ENCODE measurements at regions not wholly inside any gene's neighbourhood (a gene's known extent, or its start where the extent isn't known, plus 50 kb on each side); places are given as distances from the start of the nearest gene placed in this dataset.
A peak's percentile ranks its signal among the peaks of the same experiment; 100 is the strongest.
"Not testable (repeated sequence)": the region's sequence is repeated elsewhere in the genome, so short reads cannot be mapped to it uniquely, and the experiment has no call there.

DNA sequence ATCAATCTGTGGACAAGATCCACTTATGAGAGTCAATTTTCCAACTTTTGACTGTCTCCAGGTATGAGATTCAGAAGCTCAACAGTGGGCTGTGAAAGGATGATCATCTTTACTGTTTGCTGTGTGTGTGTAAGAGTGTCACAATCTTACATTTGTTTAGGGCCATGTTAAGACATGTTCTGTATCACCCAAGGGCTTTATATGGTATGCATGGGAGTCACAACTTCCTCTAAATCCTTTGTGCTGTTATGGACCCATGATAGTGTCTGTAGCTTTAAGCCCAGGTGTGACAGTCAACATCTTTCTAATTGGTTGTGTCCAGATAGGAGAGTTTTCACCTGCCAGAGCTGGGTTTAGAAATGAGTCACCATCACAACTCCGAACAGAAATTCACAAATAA, 70.2 kb downstream of the ZNF726 start:
- H3K4me1 Mint-ChIP-seq (ENCODE audit: low read depth); H3K27ac Mint-ChIP-seq; H3K36me3 Mint-ChIP-seq (ENCODE audit: low read depth); H3K9me3 Mint-ChIP-seq; H3K27me3 Mint-ChIP-seq; H3K4me3 Mint-ChIP-seq: not testable (repeated sequence)

DNA sequence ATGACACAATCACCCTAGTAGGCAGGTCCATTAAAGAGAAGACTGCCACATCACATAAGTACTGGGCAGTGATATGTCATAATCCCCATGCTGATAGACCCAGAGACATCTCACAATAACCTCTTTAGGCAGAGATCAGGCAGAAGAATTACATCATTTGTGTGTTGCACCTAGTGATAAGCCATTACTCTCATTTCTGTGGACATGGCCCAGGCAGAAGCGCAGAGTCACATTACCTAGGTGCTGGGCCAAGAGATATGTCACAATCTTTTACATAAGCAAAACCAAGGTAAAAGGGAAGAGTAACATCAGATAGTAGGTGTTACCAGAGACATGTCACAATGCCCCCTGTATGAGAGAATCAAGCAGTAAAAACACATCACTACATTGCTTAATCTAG, 71.9 kb downstream of the ZNF726 start:
- peaks cover 8% of the 10 kb centered on the region for H3K9me3 Mint-ChIP-seq
- no peaks in the 10 kb centered on the region for H3K27me3 Mint-ChIP-seq

DNA sequence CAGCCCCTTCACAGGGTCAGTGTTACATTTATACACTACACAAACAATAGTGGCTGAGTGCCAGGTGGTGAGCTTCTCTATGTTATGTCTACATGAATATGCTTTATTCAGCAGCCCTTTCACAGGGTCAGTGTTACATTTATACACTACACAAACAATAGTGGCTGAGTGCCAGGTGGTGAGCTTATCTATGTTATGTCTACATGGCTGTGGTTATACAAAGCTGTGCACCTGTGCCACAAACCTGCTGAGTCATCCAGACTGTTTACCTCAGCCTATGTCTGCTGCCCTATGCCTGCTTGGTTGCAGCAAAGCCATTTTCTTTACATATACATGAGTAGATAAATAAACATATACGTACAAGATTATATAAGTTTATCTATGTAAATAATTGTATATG, 76.5 kb downstream of the ZNF726 start:
- Mint-ChIP-seq H3K27me3 (no peaks in the 10 kb centered on the region), H3K4me3 (no peak overlapping the region), H3K36me3 (ENCODE audit: low read depth) (no peaks in the 10 kb centered on the region), H3K9me3 (peaks cover 25% of the 10 kb centered on the region), H3K4me1 (ENCODE audit: low read depth) (peaks cover 13% of the 10 kb centered on the region), H3K27ac (no peak overlapping the region)

More for the DNA sequence above, 71.9 kb downstream of the ZNF726 start:
- H3K4me3 Mint-ChIP-seq: no peak overlapping the region
- H3K27ac Mint-ChIP-seq: no peak overlapping the region
- H3K4me1 Mint-ChIP-seq (ENCODE audit: low read depth): peaks cover 3% of the 10 kb centered on the region
- H3K36me3 Mint-ChIP-seq (ENCODE audit: low read depth): no peaks in the 10 kb centered on the region

DNA sequence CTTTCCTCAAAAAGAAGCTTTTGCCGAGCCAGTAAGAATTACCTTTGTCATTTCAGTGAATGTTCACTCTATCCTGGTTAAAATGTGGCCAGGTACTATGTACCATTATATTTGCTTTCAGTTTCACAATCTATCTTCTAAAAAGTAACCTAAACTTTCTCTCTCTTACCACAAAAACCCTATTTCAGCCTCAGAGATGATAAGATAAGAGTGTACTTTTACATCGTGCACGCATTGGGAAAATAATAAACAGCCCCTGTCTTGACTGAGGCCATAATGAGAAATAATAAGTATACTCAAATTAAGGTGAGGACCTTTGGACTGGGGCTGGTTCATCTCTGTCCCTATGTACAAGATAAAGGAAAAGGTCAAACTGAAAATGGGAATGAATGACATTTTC, 77.7 kb downstream of the ZNF726 start:
- H3K27me3 Mint-ChIP-seq: no peaks in the 10 kb centered on the region
- no peak overlapping the region for H3K27ac Mint-ChIP-seq
- H3K9me3 Mint-ChIP-seq: peaks cover 36% of the 10 kb centered on the region
- no peak overlapping the region for H3K4me3 Mint-ChIP-seq
- no peaks in the 10 kb centered on the region for H3K36me3 Mint-ChIP-seq (ENCODE audit: low read depth)
- peaks cover 13% of the 10 kb centered on the region for H3K4me1 Mint-ChIP-seq (ENCODE audit: low read depth)

DNA sequence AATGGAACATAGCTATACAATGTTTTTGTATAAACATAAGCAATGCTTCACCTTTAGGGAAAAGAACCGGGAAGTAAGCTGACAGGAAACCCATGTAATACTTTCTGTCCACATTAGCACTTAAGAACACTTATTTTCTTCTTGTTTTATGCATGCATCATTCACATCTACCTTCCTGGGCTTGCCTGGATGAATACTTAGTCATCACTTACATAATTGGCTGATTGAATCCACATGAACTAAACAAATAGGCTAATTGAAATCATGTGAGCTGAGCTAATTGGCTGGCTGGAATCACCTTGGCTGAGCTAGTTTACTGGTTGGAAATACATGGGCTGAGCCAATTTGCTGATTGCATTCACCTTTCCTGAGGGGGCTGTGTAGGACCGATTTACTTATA, 78.8 kb downstream of the ZNF726 start:
- Mint-ChIP-seq H3K9me3 (peaks cover 40% of the 10 kb centered on the region), H3K4me3 (no peak overlapping the region), H3K36me3 (ENCODE audit: low read depth) (no peaks in the 10 kb centered on the region), H3K27me3 (no peaks in the 10 kb centered on the region), H3K4me1 (ENCODE audit: low read depth) (peaks cover 13% of the 10 kb centered on the region), H3K27ac (no peak overlapping the region)

DNA sequence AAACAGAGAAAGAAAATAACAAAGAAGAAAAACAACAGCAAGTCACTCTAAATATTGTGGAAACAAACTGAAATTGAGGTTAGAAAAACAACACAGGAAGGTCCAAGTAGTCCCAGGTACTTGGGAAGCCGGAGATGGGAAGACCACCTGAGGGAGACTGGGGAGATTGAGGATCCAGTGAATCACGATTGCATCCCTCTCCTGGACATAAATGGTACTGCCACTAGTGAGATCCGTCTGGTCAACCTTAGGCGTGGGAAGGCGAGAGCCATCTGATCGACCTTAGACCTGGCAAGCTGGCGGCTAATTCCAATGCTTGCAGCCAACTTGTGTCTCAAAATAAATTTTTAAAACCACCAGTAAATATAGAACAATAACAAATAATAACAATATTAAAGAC, 81.9 kb downstream of the ZNF726 start:
- Mint-ChIP-seq H3K27me3 (no peaks in the 10 kb centered on the region), H3K27ac (no peak overlapping the region), H3K36me3 (ENCODE audit: low read depth) (no peaks in the 10 kb centered on the region), H3K4me1 (ENCODE audit: low read depth) (peaks cover 11% of the 10 kb centered on the region), H3K9me3 (peaks cover 45% of the 10 kb centered on the region), H3K4me3 (no peak overlapping the region)

DNA sequence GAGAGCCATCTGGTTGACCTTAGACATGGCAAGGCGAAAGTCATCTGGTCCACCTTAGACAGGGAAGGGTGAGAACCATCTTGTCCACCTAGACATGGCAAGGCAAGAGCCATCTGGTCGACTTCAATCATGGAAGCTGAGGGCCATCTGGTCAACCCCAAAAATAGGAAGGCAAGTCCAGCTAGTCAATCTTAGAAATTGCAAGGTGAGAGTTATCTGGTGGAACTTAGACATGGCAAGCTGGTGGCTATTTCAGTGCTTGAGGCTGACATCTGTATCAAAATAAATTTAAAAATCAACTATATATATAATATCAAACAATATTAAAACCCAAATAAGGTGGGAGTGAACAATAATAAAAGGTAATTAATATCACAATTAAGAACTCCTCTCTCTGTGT, 83.9 kb downstream of the ZNF726 start:
- Mint-ChIP-seq H3K4me1 (ENCODE audit: low read depth) (no peaks in the 10 kb centered on the region), H3K9me3 (peaks cover 48% of the 10 kb centered on the region), H3K27me3 (no peaks in the 10 kb centered on the region), H3K36me3 (ENCODE audit: low read depth) (no peaks in the 10 kb centered on the region), H3K27ac (no peak overlapping the region), H3K4me3 (no peak overlapping the region)

DNA sequence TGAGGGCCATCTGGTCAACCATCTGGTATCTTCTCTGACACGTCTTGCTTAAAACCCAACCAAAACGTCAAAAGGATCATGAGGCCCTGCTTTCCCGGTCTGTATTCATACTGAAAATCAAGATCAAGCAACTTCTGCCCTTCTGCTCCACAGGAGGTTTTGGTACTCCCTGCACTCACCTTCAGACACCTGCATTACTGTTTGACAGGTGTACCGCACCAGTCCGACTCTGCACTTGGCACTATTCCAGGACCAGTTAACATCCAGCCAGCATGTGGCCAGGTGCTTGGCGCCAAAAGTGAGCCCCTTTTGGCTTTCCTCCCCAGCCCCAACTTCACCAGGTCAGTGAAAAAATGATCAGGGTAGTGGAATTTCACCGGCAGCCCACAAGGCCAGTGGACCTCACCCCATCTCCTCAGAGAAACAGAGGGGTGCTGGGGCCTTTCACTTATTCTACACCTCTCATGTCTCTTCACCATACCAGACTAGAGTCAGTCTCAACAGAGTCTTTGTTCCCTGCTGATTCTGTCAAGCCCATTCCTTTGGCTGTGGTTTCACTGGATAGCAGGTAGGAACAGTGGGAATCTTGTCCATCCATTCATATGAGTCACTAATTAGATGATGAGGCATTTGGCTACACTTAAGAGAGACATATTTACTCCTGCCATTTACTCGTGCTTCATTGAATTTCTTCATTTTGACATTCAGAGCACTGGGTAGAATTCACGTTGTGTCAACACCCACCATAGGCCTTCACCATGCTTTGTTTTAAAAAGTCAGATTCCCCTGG, 85.3 kb downstream of the ZNF726 start:
- H3K9me3 Mint-ChIP-seq: peaks cover 45% of the 10 kb centered on the region
- no peak overlapping the region for H3K4me3 Mint-ChIP-seq
- H3K27ac Mint-ChIP-seq: no peak overlapping the region
- H3K36me3 Mint-ChIP-seq (ENCODE audit: low read depth): no peaks in the 10 kb centered on the region
- H3K27me3 Mint-ChIP-seq: no peaks in the 10 kb centered on the region
- H3K4me1 Mint-ChIP-seq (ENCODE audit: low read depth): no peaks in the 10 kb centered on the region

DNA sequence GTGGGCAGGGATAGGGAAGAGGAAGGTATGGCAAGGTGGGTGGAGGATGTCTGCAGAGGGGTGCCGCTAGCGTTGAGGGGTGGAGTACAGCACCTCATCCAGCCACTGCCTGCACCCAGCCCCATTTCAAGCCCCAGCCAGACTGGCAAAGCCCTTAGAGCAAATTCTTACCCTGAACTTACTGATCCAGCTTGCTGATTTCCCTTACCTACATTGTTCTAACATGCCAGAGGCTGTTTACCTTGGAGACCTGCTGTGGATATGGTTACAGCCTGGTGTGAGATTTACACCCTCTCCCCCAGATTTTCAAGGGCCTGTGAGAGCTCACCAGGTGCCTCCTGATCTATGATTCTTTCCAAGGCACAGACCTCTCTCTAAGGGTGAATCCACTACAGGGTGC, 86.0 kb downstream of the ZNF726 start:
- Mint-ChIP-seq H3K4me1 (ENCODE audit: low read depth) (no peaks in the 10 kb centered on the region), H3K36me3 (ENCODE audit: low read depth) (no peaks in the 10 kb centered on the region), H3K27me3 (no peaks in the 10 kb centered on the region), H3K27ac (no peak overlapping the region), H3K4me3 (no peak overlapping the region), H3K9me3 (peaks cover 39% of the 10 kb centered on the region)

DNA sequence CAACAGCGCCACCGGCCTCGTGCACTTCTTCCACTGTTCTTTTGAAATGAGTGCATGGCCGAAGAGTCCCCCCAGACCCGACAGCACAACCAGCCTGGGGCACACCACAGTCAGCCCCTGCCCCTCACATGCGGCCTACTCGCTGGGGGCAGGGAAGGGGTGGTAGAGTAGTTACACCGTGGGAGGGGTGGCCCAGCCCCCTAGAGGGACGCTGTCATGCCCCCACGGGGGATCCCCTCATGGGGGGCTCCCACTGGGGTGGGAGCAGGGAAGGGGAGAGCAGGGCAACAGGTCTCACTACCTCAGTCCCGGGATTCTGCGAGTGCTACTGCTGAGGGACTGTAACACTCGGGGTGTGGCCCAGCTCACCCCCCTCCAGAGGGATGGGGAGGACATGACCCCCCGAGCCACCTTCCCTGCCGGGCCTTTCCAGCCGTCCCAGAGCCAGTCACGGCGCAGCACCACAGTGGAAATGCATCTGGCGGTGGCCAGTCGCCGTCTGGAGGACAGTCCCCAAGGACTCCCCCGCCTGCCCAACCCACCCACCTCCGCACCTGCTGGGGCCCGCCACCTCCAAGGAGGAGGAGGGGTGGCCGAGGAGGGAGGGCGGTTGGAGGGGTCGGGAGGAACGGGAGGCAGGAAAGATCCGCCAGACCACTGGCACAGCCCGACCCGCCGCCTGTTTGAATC, 84.6 kb upstream of the ZNF254 start:
- no peak overlapping the region for H3K27ac Mint-ChIP-seq
- no peaks in the 10 kb centered on the region for H3K36me3 Mint-ChIP-seq (ENCODE audit: low read depth)
- no peak overlapping the region for H3K4me3 Mint-ChIP-seq
- no peaks in the 10 kb centered on the region for H3K4me1 Mint-ChIP-seq (ENCODE audit: low read depth)
- no peaks in the 10 kb centered on the region for H3K27me3 Mint-ChIP-seq
- H3K9me3 Mint-ChIP-seq: peaks cover 22% of the 10 kb centered on the region

DNA sequence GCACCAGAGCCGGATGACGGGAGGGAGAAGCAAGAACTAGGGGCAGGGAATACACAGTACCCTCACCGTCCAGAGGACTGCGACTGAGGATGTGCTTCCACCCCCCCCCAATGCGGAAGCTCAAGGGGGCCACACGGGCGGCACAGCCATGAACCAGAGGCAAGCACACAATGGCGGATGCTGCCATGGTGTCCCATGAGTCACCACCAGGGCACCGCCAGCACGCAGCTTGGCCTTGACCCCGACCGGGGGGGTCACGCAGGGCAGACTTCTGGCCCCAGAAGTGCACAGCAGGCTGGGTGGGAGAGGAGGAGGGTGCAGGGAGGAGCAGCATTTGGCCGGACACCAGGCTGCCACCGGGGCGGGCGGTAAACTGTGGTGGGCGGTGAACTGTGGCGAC, 83.5 kb upstream of the ZNF254 start:
- H3K27ac Mint-ChIP-seq: no peak overlapping the region
- peaks cover 11% of the 10 kb centered on the region for H3K9me3 Mint-ChIP-seq
- no peaks in the 10 kb centered on the region for H3K36me3 Mint-ChIP-seq (ENCODE audit: low read depth)
- H3K4me1 Mint-ChIP-seq (ENCODE audit: low read depth): no peaks in the 10 kb centered on the region
- no peaks in the 10 kb centered on the region for H3K27me3 Mint-ChIP-seq
- no peak overlapping the region for H3K4me3 Mint-ChIP-seq

DNA sequence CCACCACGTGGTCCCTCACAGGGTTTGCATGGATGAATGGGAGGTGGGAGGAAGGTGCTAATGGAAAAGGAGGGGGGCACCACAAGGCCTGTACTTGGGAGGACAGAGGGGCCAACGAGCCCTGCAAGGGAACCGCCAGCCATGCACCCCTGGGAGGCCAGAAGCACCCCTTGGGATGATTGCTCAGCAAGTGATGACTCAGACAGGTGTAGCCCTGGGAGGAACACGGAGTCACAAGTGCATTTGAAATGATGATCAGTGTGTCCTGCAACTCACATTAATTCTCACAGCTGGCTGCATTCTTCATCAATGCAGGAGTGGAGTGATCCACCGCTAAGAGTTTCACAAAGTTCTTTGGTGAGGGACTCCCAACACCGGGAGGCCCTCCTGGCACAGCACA, 82.8 kb upstream of the ZNF254 start:
- no peaks in the 10 kb centered on the region for H3K4me1 Mint-ChIP-seq (ENCODE audit: low read depth)

DNA sequence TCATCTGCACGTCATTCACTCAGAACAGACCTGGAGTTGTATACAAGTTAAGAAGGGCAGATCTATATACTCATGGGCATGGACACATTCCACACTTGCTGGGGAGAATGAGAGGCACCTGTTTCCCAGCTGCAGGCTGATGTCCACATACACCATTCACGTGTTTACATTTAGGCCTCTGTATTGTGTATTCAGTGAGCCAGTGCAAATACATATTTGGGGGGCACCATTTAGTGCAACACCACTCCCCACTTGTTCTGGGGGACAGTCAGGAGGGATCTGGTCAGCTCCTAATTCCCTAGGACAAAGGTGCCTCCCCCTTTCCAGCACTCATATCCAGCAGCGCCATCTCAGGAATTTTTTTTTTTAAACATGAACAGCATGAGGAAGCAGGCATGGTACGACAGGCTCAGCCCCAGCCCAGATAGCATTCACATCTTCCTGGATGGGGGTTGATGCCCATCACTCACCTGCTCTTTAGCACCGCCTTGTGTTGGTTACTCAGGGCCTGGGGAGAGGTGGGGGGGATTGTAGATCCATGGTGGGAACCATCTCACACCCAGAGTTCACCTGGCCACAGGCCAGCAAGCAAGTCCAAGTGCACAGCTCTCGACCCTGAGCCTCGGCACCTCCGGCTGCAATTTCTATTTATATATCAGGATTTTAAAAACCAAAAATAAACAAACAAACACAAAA, 56.9 kb upstream of the ZNF254 start:
- H3K36me3 Mint-ChIP-seq (ENCODE audit: low read depth): no peaks in the 10 kb centered on the region
- H3K9me3 Mint-ChIP-seq: no peaks in the 10 kb centered on the region
- no peak overlapping the region for H3K4me3 Mint-ChIP-seq
- peaks cover 29% of the 10 kb centered on the region for H3K4me1 Mint-ChIP-seq (ENCODE audit: low read depth)
- no peaks in the 10 kb centered on the region for H3K27me3 Mint-ChIP-seq
- no peak overlapping the region for H3K27ac Mint-ChIP-seq

More for the DNA sequence above, 82.8 kb upstream of the ZNF254 start:
- peaks cover 7% of the 10 kb centered on the region for H3K9me3 Mint-ChIP-seq
- no peaks in the 10 kb centered on the region for H3K36me3 Mint-ChIP-seq (ENCODE audit: low read depth)
- no peak overlapping the region for H3K27ac Mint-ChIP-seq
- no peaks in the 10 kb centered on the region for H3K27me3 Mint-ChIP-seq
- no peak overlapping the region for H3K4me3 Mint-ChIP-seq

DNA sequence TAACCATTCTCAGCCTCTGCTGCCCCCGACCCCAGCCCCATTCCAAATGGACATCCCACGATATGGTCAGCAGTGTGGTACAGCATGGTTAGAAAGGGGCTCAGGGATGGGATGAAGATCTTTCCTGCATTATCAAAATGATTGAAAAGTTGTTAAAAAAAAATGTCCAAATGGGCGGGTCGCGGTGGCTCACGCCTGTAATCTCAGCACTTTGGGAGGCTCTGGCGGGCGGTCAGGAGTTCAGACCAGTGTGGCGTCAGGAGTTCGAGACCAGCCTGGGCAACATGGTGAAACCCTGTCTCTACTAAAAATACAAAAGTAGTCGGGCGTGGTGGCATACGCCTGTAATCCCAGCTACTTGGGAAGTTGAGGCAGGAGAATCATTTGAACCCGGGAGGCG, 54.3 kb upstream of the ZNF254 start:
- H3K4me1 Mint-ChIP-seq (ENCODE audit: low read depth): peaks cover 50% of the 10 kb centered on the region
- no peaks in the 10 kb centered on the region for H3K9me3 Mint-ChIP-seq
- peak overlapping the region; percentile 45 for H3K27ac Mint-ChIP-seq
- H3K36me3 Mint-ChIP-seq (ENCODE audit: low read depth): peaks cover 19% of the 10 kb centered on the region
- no peaks in the 10 kb centered on the region for H3K27me3 Mint-ChIP-seq
- peak overlapping the region; percentile 98 for H3K4me3 Mint-ChIP-seq

DNA sequence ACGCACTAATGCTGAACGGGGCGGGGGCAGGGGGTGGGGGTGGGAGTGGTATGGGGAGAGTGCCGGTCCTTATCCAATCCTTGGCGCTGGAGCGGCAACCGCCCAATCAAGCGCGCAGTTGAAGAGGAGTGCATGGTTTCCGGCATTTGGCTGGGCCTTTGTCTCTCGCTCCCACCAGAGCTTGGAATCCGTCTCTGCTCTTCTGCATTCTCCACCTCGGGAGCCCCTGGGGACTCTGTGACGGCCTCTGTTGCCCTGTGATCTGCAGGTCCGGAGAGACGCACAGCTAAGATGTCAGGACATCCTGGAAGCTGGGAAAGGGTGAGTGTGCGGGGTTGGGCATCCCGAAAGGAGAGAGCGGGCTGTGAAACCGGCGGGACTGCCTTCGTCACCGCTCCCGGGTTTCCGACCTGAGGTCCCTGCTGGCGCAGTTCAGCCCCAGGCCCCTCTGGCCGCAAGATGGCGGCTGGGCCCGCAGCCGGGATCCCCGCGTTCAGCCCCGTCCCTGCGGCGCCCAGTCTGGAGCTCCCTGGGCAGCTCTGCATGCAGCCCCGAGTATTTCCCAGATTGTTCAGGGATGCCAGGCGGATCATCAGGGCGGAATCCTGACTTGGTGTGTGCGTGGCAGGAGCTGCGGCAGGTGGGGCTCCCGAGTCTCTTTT, 53.6 kb upstream of the ZNF254 start:
- Mint-ChIP-seq H3K4me1 (ENCODE audit: low read depth) (peaks cover 51% of the 10 kb centered on the region), H3K36me3 (ENCODE audit: low read depth) (peaks cover 20% of the 10 kb centered on the region), H3K27ac (peak overlapping the region; percentile 95), H3K9me3 (no peaks in the 10 kb centered on the region), H3K4me3 (peak overlapping the region; percentile 98), H3K27me3 (no peaks in the 10 kb centered on the region)

All from stimulated activated naive CD8-positive, alpha-beta T cell treated with anti-CD3 and anti-CD28 coated beads, Interleukin-15, Interleukin-2, amounts not matched to agents 100 ng/mL and 50 ng/mL, for 24 hours (primary cell).